ENCODE measurements at regions not wholly inside any gene's neighbourhood (a gene's known extent, or its start where the extent isn't known, plus 50 kb on each side); places are given as distances from the start of the nearest gene placed in this dataset.

DNA sequence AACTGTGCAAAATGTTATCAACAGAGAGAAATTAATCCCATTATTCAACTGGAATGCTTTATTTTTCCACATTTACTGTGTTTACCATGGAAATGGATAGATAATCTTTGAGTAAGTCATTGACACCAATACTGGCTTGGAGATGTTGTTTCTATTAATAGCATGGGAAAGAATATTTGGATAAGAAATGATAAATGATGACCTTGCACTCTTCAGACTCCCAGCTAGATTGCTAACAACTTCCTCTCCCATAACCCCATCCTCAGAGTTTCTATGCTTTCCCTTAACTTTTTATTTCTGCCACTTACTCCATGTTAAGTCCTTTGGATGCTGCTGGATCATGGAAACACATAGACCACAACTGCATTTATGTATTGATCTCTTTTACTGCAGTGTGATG lies 182.5 kb downstream of the FNDC1 start:
- no peak overlapping the region for H3K9ac ChIP-seq (ENCODE audit: low read depth, low read length)
- no peaks in the 10 kb centered on the region for H3K9me3 ChIP-seq (ENCODE audit: control insufficient read depth, insufficient read depth, low read length)
- H3K4me1 ChIP-seq (ENCODE audit: insufficient read depth, low read length), result no peaks in the 10 kb centered on the region
- H3K36me3 ChIP-seq (ENCODE audit: insufficient read depth, low read length), result no peaks in the 10 kb centered on the region

DNA sequence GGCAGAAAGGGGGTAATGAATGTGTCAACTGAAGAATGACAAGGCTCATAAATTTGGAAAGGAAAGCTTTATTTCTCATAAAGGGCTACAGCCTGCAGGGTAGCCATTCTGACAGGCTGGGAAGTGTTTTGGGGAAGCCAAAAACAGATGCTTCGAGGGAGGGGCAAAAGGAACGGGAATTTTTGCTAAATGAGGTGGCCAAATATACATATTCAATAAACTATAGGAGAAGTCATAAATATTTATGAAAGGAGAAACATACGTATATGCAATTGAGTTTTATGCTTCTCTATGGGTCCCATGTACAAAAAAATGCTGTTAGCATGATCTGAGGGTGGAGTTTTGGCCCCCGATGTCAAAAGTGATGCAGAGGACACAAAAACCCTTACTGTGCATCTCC lies 180.7 kb downstream of the FNDC1 start:
- Histone ChIP-seq H3K36me3 (ENCODE audit: insufficient read depth, low read length) (no peaks in the 10 kb centered on the region), H3K4me1 (ENCODE audit: insufficient read depth, low read length) (no peaks in the 10 kb centered on the region), H3K9ac (ENCODE audit: low read depth, low read length) (no peak overlapping the region), H3K9me3 (ENCODE audit: control insufficient read depth, insufficient read depth, low read length) (no peaks in the 10 kb centered on the region)

- H3K4me1 ChIP-seq (ENCODE audit: insufficient read depth, low read length), result no peaks in the 10 kb centered on the region
- H3K36me3 ChIP-seq (ENCODE audit: insufficient read depth, low read length), result no peaks in the 10 kb centered on the region
- no peaks in the 10 kb centered on the region for H3K9me3 ChIP-seq (ENCODE audit: control insufficient read depth, insufficient read depth, low read length)
- H3K9ac ChIP-seq (ENCODE audit: low read depth, low read length), result no peak overlapping the region
These were observed 174.5 kb downstream of the FNDC1 start for GRCh38 chr6:159343709-159344108.

DNA sequence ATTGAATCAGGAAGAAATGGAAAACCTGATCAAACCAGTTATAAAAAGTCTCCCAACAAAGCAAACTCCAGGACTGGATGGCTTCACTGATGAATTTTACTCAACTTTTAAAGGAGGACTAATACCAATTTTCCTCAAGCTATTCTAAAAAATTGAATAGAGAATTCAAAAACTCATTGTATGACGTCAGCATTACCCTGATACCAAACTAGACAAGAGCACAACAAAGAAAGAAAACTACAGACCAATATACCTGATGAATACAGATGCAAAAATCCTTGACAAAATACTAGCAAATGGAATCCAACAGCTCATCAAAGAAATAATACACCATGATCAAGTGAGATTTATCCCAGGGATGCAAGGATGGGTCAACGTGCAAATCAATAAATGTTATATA lies 172.9 kb downstream of the FNDC1 start:
- Histone ChIP-seq H3K9me3 (ENCODE audit: control insufficient read depth, insufficient read depth, low read length) (no peaks in the 10 kb centered on the region), H3K9ac (ENCODE audit: low read depth, low read length) (no peak overlapping the region), H3K4me1 (ENCODE audit: insufficient read depth, low read length) (no peaks in the 10 kb centered on the region), H3K36me3 (ENCODE audit: insufficient read depth, low read length) (no peaks in the 10 kb centered on the region)

GRCh38 chr6:159334068-159334467 lies 164.9 kb downstream of the FNDC1 start:
- peaks cover 5% of the 10 kb centered on the region for H3K9me3 ChIP-seq (ENCODE audit: control insufficient read depth, insufficient read depth, low read length)
- H3K9ac ChIP-seq (ENCODE audit: low read depth, low read length), result no peak overlapping the region
- H3K4me1 ChIP-seq (ENCODE audit: insufficient read depth, low read length), result no peaks in the 10 kb centered on the region
- H3K36me3 ChIP-seq (ENCODE audit: insufficient read depth, low read length), result no peaks in the 10 kb centered on the region

GRCh38 chr6:159331451-159331850 lies 162.3 kb downstream of the FNDC1 start:
- Histone ChIP-seq H3K9ac (ENCODE audit: low read depth, low read length) (no peak overlapping the region), H3K4me1 (ENCODE audit: insufficient read depth, low read length) (no peaks in the 10 kb centered on the region), H3K9me3 (ENCODE audit: control insufficient read depth, insufficient read depth, low read length) (peaks cover 5% of the 10 kb centered on the region), H3K36me3 (ENCODE audit: insufficient read depth, low read length) (no peaks in the 10 kb centered on the region)

DNA sequence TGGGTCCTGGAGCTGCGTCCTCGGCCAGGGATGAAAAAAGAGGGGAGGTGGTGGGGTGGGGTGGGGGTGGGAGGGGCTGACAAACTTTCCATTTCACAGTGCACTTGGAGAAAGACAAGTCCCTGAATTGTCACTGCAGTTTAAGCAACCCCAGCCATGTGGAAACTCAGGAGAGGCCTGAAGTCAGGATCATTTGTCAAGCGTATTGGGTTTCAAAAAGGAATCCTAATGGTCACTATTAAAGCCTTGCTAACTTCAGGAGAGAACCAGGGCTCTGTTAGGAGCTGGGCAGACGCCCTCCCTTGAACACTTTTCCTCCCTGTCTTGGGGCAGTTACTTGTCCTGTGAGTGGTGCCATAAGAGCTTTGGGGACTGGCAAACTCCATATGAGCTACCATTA lies 159.9 kb downstream of the FNDC1 start:
- H3K9ac ChIP-seq (ENCODE audit: low read depth, low read length), result no peak overlapping the region
- no peaks in the 10 kb centered on the region for H3K4me1 ChIP-seq (ENCODE audit: insufficient read depth, low read length)
- H3K9me3 ChIP-seq (ENCODE audit: control insufficient read depth, insufficient read depth, low read length), result peaks cover 5% of the 10 kb centered on the region
- no peaks in the 10 kb centered on the region for H3K36me3 ChIP-seq (ENCODE audit: insufficient read depth, low read length)

GRCh38 chr6:159328052-159328451 lies 158.9 kb downstream of the FNDC1 start:
- peaks cover 2% of the 10 kb centered on the region for H3K9me3 ChIP-seq (ENCODE audit: control insufficient read depth, insufficient read depth, low read length)
- H3K4me1 ChIP-seq (ENCODE audit: insufficient read depth, low read length), result no peaks in the 10 kb centered on the region
- no peaks in the 10 kb centered on the region for H3K36me3 ChIP-seq (ENCODE audit: insufficient read depth, low read length)
- H3K9ac ChIP-seq (ENCODE audit: low read depth, low read length), result no peak overlapping the region

DNA sequence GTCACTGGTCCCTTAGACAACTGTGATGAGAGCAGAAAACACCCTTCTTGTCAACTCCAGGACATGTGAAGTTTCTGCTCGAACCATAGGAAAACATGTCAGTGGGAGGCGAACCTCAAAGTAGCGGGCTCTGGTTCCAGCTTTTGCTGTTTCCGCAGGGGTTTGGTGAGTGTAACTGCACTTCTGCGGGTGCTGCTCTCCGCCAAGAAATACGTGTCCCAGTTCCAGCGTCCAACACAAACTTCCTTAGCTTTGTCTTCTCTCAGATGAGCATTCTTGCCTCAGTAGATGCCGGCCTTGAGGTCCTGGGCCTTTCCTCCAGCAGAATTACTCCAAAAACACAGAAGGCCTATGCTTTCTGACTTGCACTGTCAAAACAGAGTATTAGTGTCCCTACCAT lies 156.3 kb downstream of the FNDC1 start:
- Histone ChIP-seq H3K9ac (ENCODE audit: low read depth, low read length) (no peak overlapping the region), H3K4me1 (ENCODE audit: insufficient read depth, low read length) (no peaks in the 10 kb centered on the region), H3K36me3 (ENCODE audit: insufficient read depth, low read length) (no peaks in the 10 kb centered on the region)

DNA sequence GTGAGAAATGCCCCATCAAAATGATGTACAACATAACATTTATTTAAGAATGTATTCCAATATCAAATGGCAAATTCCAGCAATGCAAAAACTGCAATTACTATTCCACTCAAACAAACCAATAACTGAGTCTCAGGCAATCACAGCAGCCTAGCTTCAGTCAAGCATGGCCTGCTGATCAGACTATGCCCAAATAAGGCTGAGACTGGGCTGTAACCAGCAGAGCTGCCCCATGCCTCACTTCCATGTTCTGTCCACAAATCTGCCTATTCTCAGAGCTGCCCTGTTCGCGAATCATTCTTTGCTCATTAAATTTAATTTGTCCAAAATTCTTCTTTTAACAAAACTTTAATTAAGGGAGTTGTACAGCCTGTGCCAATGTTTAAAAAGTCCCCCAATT lies 155.4 kb downstream of the FNDC1 start:
- H3K9ac ChIP-seq (ENCODE audit: low read depth, low read length), result no peak overlapping the region
- no peaks in the 10 kb centered on the region for H3K9me3 ChIP-seq (ENCODE audit: control insufficient read depth, insufficient read depth, low read length)
- H3K36me3 ChIP-seq (ENCODE audit: insufficient read depth, low read length), result no peaks in the 10 kb centered on the region
- no peaks in the 10 kb centered on the region for H3K4me1 ChIP-seq (ENCODE audit: insufficient read depth, low read length)

More for the DNA sequence above, 156.3 kb downstream of the FNDC1 start:
- no peaks in the 10 kb centered on the region for H3K9me3 ChIP-seq (ENCODE audit: control insufficient read depth, insufficient read depth, low read length)
